ENCODE measurements at regions not wholly inside any gene's neighbourhood (a gene's known extent, or its start where the extent isn't known, plus 50 kb on each side); places are given as distances from the start of the nearest gene placed in this dataset.

DNA sequence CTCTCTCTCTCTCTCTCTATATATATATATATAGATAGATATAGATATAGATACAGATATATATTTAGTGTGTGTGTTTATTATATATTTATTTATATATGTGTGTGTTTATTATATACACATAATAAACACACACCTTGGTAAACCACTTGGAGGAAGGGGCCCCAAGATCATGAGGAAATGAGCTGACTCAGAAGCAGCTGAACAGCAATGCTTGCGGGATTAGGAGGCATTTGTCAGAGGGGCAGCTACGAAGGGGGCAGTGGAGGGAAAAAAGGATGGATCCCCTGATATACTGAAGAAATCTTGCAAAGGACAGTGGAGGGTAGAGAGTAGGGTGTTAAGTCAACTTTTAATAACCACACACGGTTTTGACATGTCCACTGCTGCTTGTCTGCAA is 120.0 kb upstream of the SORBS2 start:
- Histone ChIP-seq H3K4ac (replicated peaks; ENCODE audit: insufficient read length, low read depth, low read length) (no peak overlapping the region), H4K8ac (ENCODE audit: extremely low read depth, insufficient read depth, low read length) (no peak overlapping the region), H2AK5ac (ENCODE audit: low read depth, low read length) (no peak overlapping the region), H3K79me1 (ENCODE audit: low read depth, low read length) (no peaks in the 10 kb centered on the region), H3K9me3 (ENCODE audit: insufficient read depth in 2 of 2, low read depth in 1 of 2, low read length in 1 of 2) (no peaks in the 10 kb centered on the region), H3K4me2 (ENCODE audit: insufficient read depth in 1 of 2, low read depth in 2 of 2, low read length in 2 of 2) (no peak overlapping the region), H3K4me3 (ENCODE audit: extremely low read depth in 1 of 4, insufficient read depth in 2 of 4, low read depth in 3 of 4, low read length in 4 of 4) (no peak overlapping the region), H3K27me3 (replicated peaks in 1 of 4; ENCODE audit: control insufficient read depth in 3 of 4, extremely low read depth in 1 of 4, insufficient read depth in 3 of 4, low read length in 3 of 4) (no peaks in the 10 kb centered on the region; a peak in 2 of 7 replicates), H3K36me3 (ENCODE audit: control insufficient read depth in 2 of 4, insufficient read depth in 4 of 4, low read length in 3 of 4) (no peaks in the 10 kb centered on the region), H4K91ac (replicated peaks; ENCODE audit: insufficient read length, low read length) (peak overlapping the region; percentile 4), H3K23ac (ENCODE audit: insufficient read length) (no peak overlapping the region), H3K9ac (replicated peaks in 1 of 4; ENCODE audit: extremely low read depth in 1 of 4, low read depth in 3 of 4, low read length in 3 of 4) (no peak overlapping the region), H2BK120ac (replicated peaks; ENCODE audit: low read depth, low read length) (no peak overlapping the region), H2BK20ac (ENCODE audit: low read length) (no peak overlapping the region), H2BK12ac (ENCODE audit: low read depth, low read length) (no peak overlapping the region), H3K18ac (ENCODE audit: extremely low read depth, low read length) (no peak overlapping the region), H2BK5ac (ENCODE audit: low read depth, low read length) (no peak overlapping the region), H4K20me1 (replicated peaks in 1 of 2; ENCODE audit: control insufficient read depth in 1 of 2, insufficient read depth in 2 of 2, low read length in 2 of 2) (no peaks in the 10 kb centered on the region), H3K23me2 (ENCODE audit: low read depth, low read length) (no peaks in the 10 kb centered on the region), H3K56ac (replicated peaks; ENCODE audit: insufficient read length, low read depth, low read length) (no peak overlapping the region), H3K14ac (ENCODE audit: insufficient read length) (no peak overlapping the region), H2BK15ac (ENCODE audit: low read length) (no peak overlapping the region), H4K5ac (ENCODE audit: insufficient read length, low read depth, low read length) (no peak overlapping the region), H3K27ac (ENCODE audit: low read depth, low read length) (no peak overlapping the region), H2AFZ (ENCODE audit: low read length) (0 out of 2 replicates have a peak overlapping the region, but pooled peaks have one; percentile 7), H3K79me2 (ENCODE audit: control insufficient read depth in 1 of 2, insufficient read depth in 2 of 2, low read length in 2 of 2) (no peaks in the 10 kb centered on the region), H3K4me1 (replicated peaks in 1 of 4; ENCODE audit: control insufficient read depth in 3 of 4, insufficient read depth in 4 of 4, low read length in 3 of 4) (peaks cover 0 to 5% (median 3%) of the 10 kb centered on the region in 4 experiments; a peak in 4 of 7 replicates)
- CTCF ChIA-PET (ENCODE audit: partially characterized antibody) = interaction anchor here (0.6 kb wide), 1 partner anchor 136 kb away, joined by 3 read pairs; no protein-coding TSS in a partner anchor
- TF ChIP-seq HDAC6 (IDR thresholded peaks at IDR 0.05; ENCODE audit: low read depth, low read length) = no peak
- TF ChIP-seq CEBPB (IDR thresholded peaks at IDR 0.05; ENCODE audit: low read depth, low read length) = no peak
- TF ChIP-seq SRF (IDR thresholded peaks at IDR 0.05; ENCODE audit: low read depth, low read length) = no peak
- TF ChIP-seq KDM5A (IDR thresholded peaks at IDR 0.05; ENCODE audit: low read length) = no peak
- no peak for TF ChIP-seq JUN (IDR thresholded peaks at IDR 0.05; ENCODE audit: low read depth, low read length)
- no peak for TF ChIP-seq TAF7 (optimal IDR thresholded peaks at IDR 0.05; ENCODE audit: borderline replicate concordance, low read depth, low read length)
- TF ChIP-seq HDAC2 (IDR thresholded peaks at IDR 0.05; ENCODE audit: borderline replicate concordance in 1 of 2, low read depth in 2 of 2, low read length in 2 of 2) = no peak
- TF ChIP-seq EZH2 (IDR thresholded peaks at IDR 0.05; ENCODE audit: low read depth, low read length, severe bottlenecking) = no peak
- TF ChIP-seq, protein P1, sequence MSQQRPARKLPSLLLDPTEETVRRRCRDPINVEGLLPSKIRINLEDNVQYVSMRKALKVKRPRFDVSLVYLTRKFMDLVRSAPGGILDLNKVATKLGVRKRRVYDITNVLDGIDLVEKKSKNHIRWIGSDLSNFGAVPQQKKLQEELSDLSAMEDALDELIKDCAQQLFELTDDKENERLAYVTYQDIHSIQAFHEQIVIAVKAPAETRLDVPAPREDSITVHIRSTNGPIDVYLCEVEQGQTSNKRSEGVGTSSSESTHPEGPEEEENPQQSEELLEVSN (IDR thresholded peaks at IDR 0.05) = no peak
- WGBS, 2 experiments (ENCODE audit: extremely low coverage in 1 of 2, insufficient coverage in 1 of 2, insufficient read length in 1 of 2, insufficient replicate concordance in 2 of 2, low coverage in 1 of 2, low lambda C conversion rate in 2 of 2, missing lambda C conversion rate in 1 of 2) = 76% methylated on average over 3 of the region's 3 CpGs; no CpG with 5 or more reads in 1 of the 2 experiments
- POLR2A ChIA-PET (ENCODE audit: partially characterized antibody) = no interaction called here
- no peak for FAIRE-seq
- no peak for DNase-seq (ENCODE audit: low read depth in 1 of 2, low spot score in 2 of 2)

All from H1 (cell line).